HFFc6 (cell line): ENCODE measurements at regions not wholly inside any gene's neighbourhood (a gene's known extent, or its start where the extent isn't known, plus 50 kb on each side); places are given as distances from the start of the nearest gene placed in this dataset.

ENCODE experiments used
- DNase-seq: peaks from one replicate; pipeline ENCODE4 v3.0.0-alpha.2; 2018
- H3K27ac Mint-ChIP-seq: 2 replicates; pipeline ENCODE4 v1.8.0; 2020; ENCODE audit warnings: mild to moderate bottlenecking, mixed read lengths
- H3K27me3 Mint-ChIP-seq: 2 replicates; pipeline ENCODE4 v1.8.0; 2021; ENCODE audit warnings: mild to moderate bottlenecking, moderate library complexity, mixed read lengths; ENCODE audit not compliant: insufficient read depth
- H3K36me3 Mint-ChIP-seq: 2 replicates; pipeline ENCODE4 v1.8.0; 2021; ENCODE audit warnings: low read depth, mixed read lengths
- H3K4me1 Mint-ChIP-seq: 2 replicates; pipeline ENCODE4 v1.8.0; 2020; ENCODE audit warnings: low read depth, mixed read lengths
- H3K4me3 Mint-ChIP-seq: 2 replicates; pipeline ENCODE4 v1.8.0; 2020; ENCODE audit warnings: mild to moderate bottlenecking, moderate library complexity, mixed read lengths
- H3K9me3 Mint-ChIP-seq: 2 replicates; pipeline ENCODE4 v1.8.0; 2020; ENCODE audit warnings: mild to moderate bottlenecking, mixed read lengths
- TF ChIP-seq, protein P1 (sequence below): fragments of 200-600 bp; sonication (generic); IDR thresholded peaks from 2 replicates; pipeline ENCODE4 v1.5.0; 2021; ENCODE audit warnings: antibody characterized with exemption, mild to moderate bottlenecking

GRCh38 chr10:78541481-78542140, 507.9 kb downstream of the RPS24 start:
- Mint-ChIP-seq H3K27me3 (peaks cover 57% of the 10 kb centered on the region), H3K4me3 (no peak overlapping the region), H3K27ac (no peak overlapping the region), H3K4me1 (peaks cover 11% of the 10 kb centered on the region; the same call in 1 of the 2 replicates), H3K36me3 (no peaks in the 10 kb centered on the region), H3K9me3 (no peaks in the 10 kb centered on the region)
- TF ChIP-seq, protein P1, sequence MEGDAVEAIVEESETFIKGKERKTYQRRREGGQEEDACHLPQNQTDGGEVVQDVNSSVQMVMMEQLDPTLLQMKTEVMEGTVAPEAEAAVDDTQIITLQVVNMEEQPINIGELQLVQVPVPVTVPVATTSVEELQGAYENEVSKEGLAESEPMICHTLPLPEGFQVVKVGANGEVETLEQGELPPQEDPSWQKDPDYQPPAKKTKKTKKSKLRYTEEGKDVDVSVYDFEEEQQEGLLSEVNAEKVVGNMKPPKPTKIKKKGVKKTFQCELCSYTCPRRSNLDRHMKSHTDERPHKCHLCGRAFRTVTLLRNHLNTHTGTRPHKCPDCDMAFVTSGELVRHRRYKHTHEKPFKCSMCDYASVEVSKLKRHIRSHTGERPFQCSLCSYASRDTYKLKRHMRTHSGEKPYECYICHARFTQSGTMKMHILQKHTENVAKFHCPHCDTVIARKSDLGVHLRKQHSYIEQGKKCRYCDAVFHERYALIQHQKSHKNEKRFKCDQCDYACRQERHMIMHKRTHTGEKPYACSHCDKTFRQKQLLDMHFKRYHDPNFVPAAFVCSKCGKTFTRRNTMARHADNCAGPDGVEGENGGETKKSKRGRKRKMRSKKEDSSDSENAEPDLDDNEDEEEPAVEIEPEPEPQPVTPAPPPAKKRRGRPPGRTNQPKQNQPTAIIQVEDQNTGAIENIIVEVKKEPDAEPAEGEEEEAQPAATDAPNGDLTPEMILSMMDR = no peak
- DNase-seq = no peak

GRCh38 chr10:78542141-78542489, 508.5 kb downstream of the RPS24 start:
- Mint-ChIP-seq H3K27ac (no peak overlapping the region), H3K36me3 (no peaks in the 10 kb centered on the region), H3K4me1 (peaks cover 11% of the 10 kb centered on the region; the same call in 1 of the 2 replicates), H3K9me3 (no peaks in the 10 kb centered on the region), H3K27me3 (peaks cover 59% of the 10 kb centered on the region), H3K4me3 (no peak overlapping the region)
- TF ChIP-seq, protein P1 = no peak
- DNase-seq = no peak

DNA sequence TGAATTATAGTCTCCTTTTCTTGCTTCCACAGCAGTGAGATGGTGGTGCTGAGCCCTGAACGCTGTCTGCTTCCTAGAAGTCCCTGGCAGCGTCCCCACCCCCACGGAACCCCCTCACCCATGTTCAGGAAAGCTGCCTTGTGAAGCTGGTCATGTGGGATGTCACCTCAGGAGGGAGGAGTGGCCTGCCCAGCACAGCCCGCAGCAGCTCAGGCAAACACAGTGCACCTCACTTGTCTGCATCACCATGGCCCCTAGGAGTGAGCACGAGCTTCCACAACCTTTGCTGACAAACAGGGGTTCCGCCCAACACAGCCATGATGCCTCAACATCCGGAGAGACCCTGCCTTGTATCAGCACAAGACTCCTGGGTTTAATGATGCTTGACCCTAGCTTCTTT, 508.9 kb downstream of the RPS24 start:
- no peak overlapping the region for H3K4me3 Mint-ChIP-seq
- H3K9me3 Mint-ChIP-seq = no peaks in the 10 kb centered on the region
- peaks cover 11% of the 10 kb centered on the region; the same call in 1 of the 2 replicates for H3K4me1 Mint-ChIP-seq
- H3K27me3 Mint-ChIP-seq = peaks cover 60% of the 10 kb centered on the region
- H3K36me3 Mint-ChIP-seq = no peaks in the 10 kb centered on the region
- no peak overlapping the region for H3K27ac Mint-ChIP-seq
- TF ChIP-seq, protein P1 = no peak
- DNase-seq = no peak

GRCh38 chr10:78543031-78543748, 509.5 kb downstream of the RPS24 start:
- Mint-ChIP-seq H3K4me1 (peaks cover 11% of the 10 kb centered on the region; the same call in 1 of the 2 replicates), H3K27ac (no peak overlapping the region), H3K27me3 (peaks cover 61% of the 10 kb centered on the region), H3K36me3 (no peaks in the 10 kb centered on the region), H3K4me3 (no peak overlapping the region), H3K9me3 (no peaks in the 10 kb centered on the region)
- DNase-seq = no peak
- TF ChIP-seq, protein P1 = no peak

GRCh38 chr10:78543749-78544362, 510.2 kb downstream of the RPS24 start:
- Mint-ChIP-seq H3K27ac (no peak overlapping the region), H3K36me3 (no peaks in the 10 kb centered on the region), H3K4me3 (no peak overlapping the region), H3K4me1 (peaks cover 11% of the 10 kb centered on the region; the same call in 1 of the 2 replicates), H3K9me3 (no peaks in the 10 kb centered on the region), H3K27me3 (peaks cover 66% of the 10 kb centered on the region)
- DNase-seq = peak; percentile 20
- TF ChIP-seq, protein P1 = no peak
